ENCODE measurements at regions not wholly inside any gene's neighbourhood (a gene's known extent, or its start where the extent isn't known, plus 50 kb on each side); places are given as distances from the start of the nearest gene placed in this dataset.

GRCh38 chr20:6612606-6612923 is 154.9 kb upstream of the BMP2 start:
- H3K4me3 Mint-ChIP-seq: no peak overlapping the region
- H3K27ac Mint-ChIP-seq: no peak overlapping the region
- no peak for TF ChIP-seq CTCF (IDR thresholded peaks at IDR 0.05; ENCODE audit: unreplicated experiment)
- no peaks in the 10 kb centered on the region for H3K36me3 Mint-ChIP-seq
- peaks cover 16% of the 10 kb centered on the region for H3K4me1 Mint-ChIP-seq
- H3K9me3 Mint-ChIP-seq: peaks cover 4% of the 10 kb centered on the region
- DNase-seq (ENCODE audit: low spot score in 2 of 2, unreplicated experiment in 2 of 2): no peak
- H3K27me3 Mint-ChIP-seq (ENCODE audit: low read depth): no peaks in the 10 kb centered on the region

DNA sequence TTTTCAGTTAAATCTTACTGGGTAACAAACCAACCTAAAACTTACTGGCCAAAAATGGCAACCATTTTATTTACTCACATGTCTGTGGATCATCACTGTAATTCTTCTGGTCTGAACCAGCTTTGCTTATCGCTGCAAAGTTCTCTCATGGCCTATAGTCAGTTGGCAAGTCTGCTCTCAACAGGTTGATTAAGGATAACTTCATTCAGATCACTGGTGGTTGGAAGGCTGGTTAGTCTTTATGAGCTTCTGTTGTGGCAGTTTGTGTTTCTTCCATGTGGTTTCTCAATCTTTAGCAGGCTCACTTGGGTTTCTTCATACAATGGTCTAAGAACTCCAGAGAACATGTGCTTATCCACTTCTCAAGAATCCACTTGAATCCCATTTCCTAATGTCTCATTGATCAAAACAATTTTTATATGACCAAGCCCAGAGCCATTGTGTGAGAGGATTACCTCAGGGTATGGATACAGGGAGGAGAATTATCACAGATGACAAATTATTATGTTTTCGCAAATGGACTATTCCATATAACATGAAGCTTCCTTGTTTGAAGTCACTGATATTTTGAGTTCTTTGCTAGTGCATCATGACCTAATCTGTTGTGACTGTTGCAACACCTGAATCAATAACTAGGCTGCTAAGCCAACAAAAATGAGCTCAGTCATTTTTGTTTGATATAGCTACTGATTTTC is 155.4 kb upstream of the BMP2 start:
- no peak for DNase-seq (ENCODE audit: low spot score in 2 of 2, unreplicated experiment in 2 of 2)
- Mint-ChIP-seq H3K36me3 (no peaks in the 10 kb centered on the region), H3K9me3 (peaks cover 4% of the 10 kb centered on the region), H3K4me1 (peaks cover 16% of the 10 kb centered on the region), H3K27ac (no peak overlapping the region), H3K27me3 (ENCODE audit: low read depth) (no peaks in the 10 kb centered on the region), H3K4me3 (no peak overlapping the region)
- TF ChIP-seq CTCF (IDR thresholded peaks at IDR 0.05; ENCODE audit: unreplicated experiment): no peak

DNA sequence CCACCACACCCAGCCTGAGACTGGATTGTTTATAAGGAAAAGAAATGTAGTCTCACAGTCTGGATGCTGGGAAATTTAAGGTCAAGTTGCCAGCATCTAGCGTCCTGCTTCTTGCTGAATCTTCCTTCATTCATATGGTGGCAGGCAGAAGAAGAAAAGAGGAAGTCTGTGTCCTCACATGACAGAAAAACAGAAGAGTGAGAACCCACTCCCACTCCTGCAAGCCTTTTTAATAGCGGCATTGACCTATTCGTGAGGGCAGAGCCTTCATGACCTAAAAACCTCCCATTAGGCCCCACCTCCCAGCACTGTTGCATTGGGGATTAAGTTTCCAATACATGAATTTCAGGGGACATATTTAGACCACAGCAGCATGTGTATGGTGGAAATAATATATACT is 160.8 kb upstream of the BMP2 start:
- Mint-ChIP-seq H3K4me3 (no peak overlapping the region), H3K4me1 (peaks cover 30% of the 10 kb centered on the region), H3K36me3 (no peaks in the 10 kb centered on the region), H3K9me3 (no peaks in the 10 kb centered on the region), H3K27ac (no peak overlapping the region), H3K27me3 (ENCODE audit: low read depth) (peaks cover 7% of the 10 kb centered on the region)
- DNase-seq (ENCODE audit: low spot score in 2 of 2, unreplicated experiment in 2 of 2): no peak
- no peak for TF ChIP-seq CTCF (IDR thresholded peaks at IDR 0.05; ENCODE audit: unreplicated experiment)

DNA sequence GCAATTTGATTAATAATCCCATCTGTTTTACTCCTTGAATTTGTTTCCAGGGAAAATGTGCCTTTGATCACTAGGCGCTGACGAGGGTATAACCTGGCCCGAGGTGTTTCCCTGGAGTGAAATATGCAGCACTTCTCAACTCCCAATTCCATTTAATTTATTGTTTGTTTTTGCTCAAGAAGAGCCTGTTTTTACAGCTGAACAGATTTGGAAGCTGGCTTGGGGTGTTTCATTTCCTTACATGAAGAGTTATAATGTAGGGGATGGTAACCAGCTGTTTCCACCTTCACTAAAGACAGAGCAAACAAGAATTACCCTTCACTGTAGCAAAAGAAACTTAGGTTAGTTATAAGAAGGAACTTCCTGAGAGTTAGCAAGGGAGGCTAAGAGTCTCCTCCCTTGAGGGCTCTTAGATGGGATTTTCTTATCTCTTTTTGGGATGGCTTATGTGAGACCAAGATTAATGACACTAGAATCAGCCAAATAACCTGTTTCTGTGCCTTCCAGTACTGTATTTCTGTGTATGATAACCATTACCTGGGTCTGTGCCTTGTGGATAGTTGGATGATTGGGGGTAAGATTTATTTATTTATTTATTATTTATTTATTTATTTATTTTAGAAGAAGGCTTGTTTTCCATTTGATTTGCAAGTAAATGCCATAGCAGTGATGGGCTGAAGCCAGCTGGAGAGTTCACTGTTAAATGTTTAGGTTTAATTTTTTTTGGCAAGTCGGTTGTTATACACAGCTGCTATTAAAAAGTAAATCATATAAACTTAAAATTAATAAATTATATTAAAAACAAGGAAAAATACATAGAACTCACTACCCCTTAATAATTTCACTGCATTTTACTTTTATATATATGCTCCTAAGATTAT is 162.2 kb upstream of the BMP2 start:
- TF ChIP-seq CTCF (IDR thresholded peaks at IDR 0.05; ENCODE audit: unreplicated experiment): no peak
- Mint-ChIP-seq H3K4me3 (no peak overlapping the region), H3K9me3 (no peaks in the 10 kb centered on the region), H3K36me3 (no peaks in the 10 kb centered on the region), H3K27ac (no peak overlapping the region), H3K27me3 (ENCODE audit: low read depth) (peaks cover 11% of the 10 kb centered on the region), H3K4me1 (peaks cover 31% of the 10 kb centered on the region)
- no peak for DNase-seq (ENCODE audit: low spot score in 2 of 2, unreplicated experiment in 2 of 2)

DNA sequence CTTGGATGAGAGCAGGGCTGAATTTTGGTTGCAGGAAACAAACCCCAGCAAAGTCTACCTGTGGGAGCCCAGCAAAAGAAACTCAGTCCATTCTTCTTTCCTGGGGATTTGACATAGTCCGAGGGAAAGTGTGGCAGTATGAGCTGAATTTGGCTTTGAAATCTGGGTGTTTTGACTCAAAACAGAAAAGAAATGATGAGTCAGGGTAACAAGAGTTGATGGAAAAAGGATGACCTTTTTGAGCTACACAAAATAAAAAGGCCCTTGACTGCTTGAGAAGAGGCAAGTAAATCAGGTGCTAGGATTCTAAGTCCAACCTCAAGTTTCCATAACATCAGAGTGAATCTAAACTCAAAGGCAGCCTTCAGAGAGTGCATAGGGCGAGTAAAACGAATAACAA is 163.3 kb upstream of the BMP2 start:
- Mint-ChIP-seq H3K4me3 (no peak overlapping the region), H3K4me1 (peaks cover 34% of the 10 kb centered on the region), H3K36me3 (no peaks in the 10 kb centered on the region), H3K27ac (no peak overlapping the region), H3K9me3 (no peaks in the 10 kb centered on the region), H3K27me3 (ENCODE audit: low read depth) (peaks cover 16% of the 10 kb centered on the region)
- no peak for TF ChIP-seq CTCF (IDR thresholded peaks at IDR 0.05; ENCODE audit: unreplicated experiment)
- no peak for DNase-seq (ENCODE audit: low spot score in 2 of 2, unreplicated experiment in 2 of 2)
